MM.1S (cell line): ENCODE measurements at regions not wholly inside any gene's neighbourhood (a gene's known extent, or its start where the extent isn't known, plus 50 kb on each side); places are given as distances from the start of the nearest gene placed in this dataset.

ENCODE experiments used
- DNase-seq: peaks from one replicate; pipeline ENCODE4 v3.0.0-alpha.2; 2015
- H2AFZ ChIP-seq: fragments of 300-600 bp; sonication (generic); 2 replicates; pipeline ENCODE4 v1.6.0; 2016; ENCODE audit warnings: antibody characterized with exemption, low read length
- H3F3A ChIP-seq: fragments of 300-600 bp; sonication (generic); 2 replicates; pipeline ENCODE4 v1.6.1; 2016; ENCODE audit warnings: mild to moderate bottlenecking, antibody characterized with exemption, low read length, moderate library complexity, mixed read lengths; ENCODE audit not compliant: insufficient read depth
- H3K27ac ChIP-seq: fragments of 300-600 bp; sonication (generic); 2 replicates; pipeline ENCODE4 v1.5.1; 2016; ENCODE audit warnings: mild to moderate bottlenecking, low read length
- H3K27me3 ChIP-seq: fragments of 300-600 bp; sonication (generic); replicated peaks from 2 replicates; pipeline ENCODE4 v1.6.0; 2016; ENCODE audit warnings: low read length; ENCODE audit not compliant: insufficient read depth
- H3K36me3 ChIP-seq: fragments of 300-600 bp; sonication (generic); replicated peaks from 2 replicates; pipeline ENCODE4 v1.6.1; 2016; ENCODE audit warnings: mild to moderate bottlenecking, low read length, mixed read lengths; ENCODE audit not compliant: insufficient read depth
- H3K4me1 ChIP-seq: fragments of 300-600 bp; sonication (generic); 2 replicates; pipeline ENCODE4 v1.6.1; 2016; ENCODE audit warnings: low read length, mixed read lengths
- H3K4me2 ChIP-seq: fragments of 300-600 bp; sonication (generic); 2 replicates; pipeline ENCODE4 v1.6.0; 2016; ENCODE audit warnings: low read depth, low read length
- H3K4me3 ChIP-seq: fragments of 300-600 bp; sonication (generic); 2 replicates; pipeline ENCODE4 v1.5.1; 2016; ENCODE audit warnings: low read length, mixed read lengths
- H3K79me2 ChIP-seq: fragments of 300-600 bp; sonication (generic); 2 replicates; pipeline ENCODE4 v1.6.1; 2016; ENCODE audit warnings: mixed run types, low read length, mixed read lengths
- H3K9ac ChIP-seq: fragments of 300-600 bp; sonication (generic); 2 replicates; pipeline ENCODE4 v1.6.1; 2016; ENCODE audit warnings: low read length, mixed read lengths
- H3K9me2 ChIP-seq: fragments of 300-600 bp; sonication (generic); replicated peaks from 2 replicates; pipeline ENCODE4 v1.6.1; 2016; ENCODE audit warnings: mild to moderate bottlenecking, low read length, mixed read lengths; ENCODE audit not compliant: insufficient read depth
- H3K9me3 ChIP-seq: fragments of 300-600 bp; sonication (generic); replicated peaks from 2 replicates; pipeline ENCODE4 v1.6.1; 2016; ENCODE audit warnings: mild to moderate bottlenecking, low read length, mixed read lengths; ENCODE audit not compliant: insufficient read depth
- H4K20me1 ChIP-seq: fragments of 300-600 bp; sonication (generic); 2 replicates; pipeline ENCODE4 v1.6.1; 2016; ENCODE audit warnings: mild to moderate bottlenecking, low read length, moderate library complexity, mixed read lengths; ENCODE audit not compliant: insufficient read depth
- EZH2 ChIP-seq: fragments of 300-600 bp; sonication (generic); optimal IDR thresholded peaks from 2 replicates; pipeline ENCODE3; 2017; ENCODE audit warnings: low read depth, mild to moderate bottlenecking, antibody characterized with exemption, low read length, mixed read lengths
- EZH2phosphoT487 ChIP-seq: fragments of 300-600 bp; sonication (generic); IDR thresholded peaks from 2 replicates; pipeline ENCODE4 v1.6.1; 2018; ENCODE audit warnings: antibody characterized with exemption, low read length
- TF ChIP-seq, protein P1 (sequence below): fragments of 300-600 bp; sonication (generic); IDR thresholded peaks from 2 replicates; pipeline ENCODE4 v1.5.1; 2016; ENCODE audit warnings: antibody characterized with exemption, low read length, mixed read lengths

DNA sequence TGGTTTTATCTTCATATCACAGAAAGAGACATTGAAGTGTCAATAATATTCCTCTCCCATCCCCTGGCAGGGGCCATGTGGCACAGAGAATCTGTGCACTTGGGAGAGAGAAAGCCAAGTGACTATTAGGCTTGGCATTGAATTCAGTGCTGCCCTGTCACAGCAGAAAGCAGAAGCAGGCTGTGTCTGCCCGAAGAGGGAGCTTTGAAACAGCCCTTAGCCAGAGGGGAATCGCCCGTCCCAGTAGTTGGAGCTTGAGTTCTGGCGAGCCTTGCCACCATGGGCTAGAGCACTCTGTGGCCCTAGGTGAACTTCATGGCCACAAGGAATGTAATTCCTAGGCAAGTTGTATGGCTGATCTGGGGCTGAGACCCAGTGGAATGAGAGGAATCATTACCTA lies 282.5 kb upstream of the PCDH10 start:
- H4K20me1 ChIP-seq, result no peaks in the 10 kb centered on the region
- no peaks in the 10 kb centered on the region for H3K27me3 ChIP-seq
- H3K9me2 ChIP-seq, result no peaks in the 10 kb centered on the region
- H3K9ac ChIP-seq, result no peak overlapping the region
- H3K79me2 ChIP-seq, result no peaks in the 10 kb centered on the region
- H3K4me3 ChIP-seq, result no peak overlapping the region
- H3K9me3 ChIP-seq, result no peaks in the 10 kb centered on the region
- H3K36me3 ChIP-seq, result no peaks in the 10 kb centered on the region
- H3K27ac ChIP-seq, result no peak overlapping the region
- H2AFZ ChIP-seq, result no peak overlapping the region
- no peaks in the 10 kb centered on the region for H3K4me1 ChIP-seq
- no peak overlapping the region for H3K4me2 ChIP-seq
- no peaks in the 10 kb centered on the region for H3F3A ChIP-seq
- TF ChIP-seq EZH2phosphoT487 (no peak), EZH2 (no peak)
- TF ChIP-seq, protein P1, sequence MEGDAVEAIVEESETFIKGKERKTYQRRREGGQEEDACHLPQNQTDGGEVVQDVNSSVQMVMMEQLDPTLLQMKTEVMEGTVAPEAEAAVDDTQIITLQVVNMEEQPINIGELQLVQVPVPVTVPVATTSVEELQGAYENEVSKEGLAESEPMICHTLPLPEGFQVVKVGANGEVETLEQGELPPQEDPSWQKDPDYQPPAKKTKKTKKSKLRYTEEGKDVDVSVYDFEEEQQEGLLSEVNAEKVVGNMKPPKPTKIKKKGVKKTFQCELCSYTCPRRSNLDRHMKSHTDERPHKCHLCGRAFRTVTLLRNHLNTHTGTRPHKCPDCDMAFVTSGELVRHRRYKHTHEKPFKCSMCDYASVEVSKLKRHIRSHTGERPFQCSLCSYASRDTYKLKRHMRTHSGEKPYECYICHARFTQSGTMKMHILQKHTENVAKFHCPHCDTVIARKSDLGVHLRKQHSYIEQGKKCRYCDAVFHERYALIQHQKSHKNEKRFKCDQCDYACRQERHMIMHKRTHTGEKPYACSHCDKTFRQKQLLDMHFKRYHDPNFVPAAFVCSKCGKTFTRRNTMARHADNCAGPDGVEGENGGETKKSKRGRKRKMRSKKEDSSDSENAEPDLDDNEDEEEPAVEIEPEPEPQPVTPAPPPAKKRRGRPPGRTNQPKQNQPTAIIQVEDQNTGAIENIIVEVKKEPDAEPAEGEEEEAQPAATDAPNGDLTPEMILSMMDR, result no peak
- no peak for DNase-seq

DNA sequence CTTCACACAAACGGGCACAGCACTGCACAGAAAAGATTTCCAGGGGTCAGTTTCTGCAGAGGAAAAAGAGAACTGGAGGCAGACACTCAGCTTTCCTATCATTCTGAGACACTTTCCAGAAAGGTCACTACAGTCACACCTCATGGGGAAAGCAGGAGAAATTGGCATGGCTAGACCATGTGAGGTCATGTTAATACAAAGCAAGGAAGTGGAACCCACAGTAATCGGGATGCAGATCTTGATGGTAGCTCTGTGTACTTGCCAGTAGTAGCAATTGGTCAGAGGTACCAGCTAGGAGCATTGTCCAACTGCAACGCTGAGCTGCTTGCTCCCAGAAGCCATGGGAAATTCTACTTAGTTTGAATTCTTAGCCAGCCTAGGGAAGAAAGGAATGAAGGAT lies 255.3 kb upstream of the PCDH10 start:
- no peaks in the 10 kb centered on the region for H3K79me2 ChIP-seq
- H3K27me3 ChIP-seq, result no peaks in the 10 kb centered on the region
- H3K4me2 ChIP-seq, result no peak overlapping the region
- no peaks in the 10 kb centered on the region for H3K4me1 ChIP-seq
- H3K36me3 ChIP-seq, result no peaks in the 10 kb centered on the region
- H2AFZ ChIP-seq, result no peak overlapping the region
- no peaks in the 10 kb centered on the region for H3K9me3 ChIP-seq
- no peak overlapping the region for H3K4me3 ChIP-seq
- TF ChIP-seq EZH2phosphoT487 (no peak), EZH2 (no peak)
- TF ChIP-seq, protein P1, result no peak
- no peak overlapping the region for H3K27ac ChIP-seq
- no peak overlapping the region for H3K9ac ChIP-seq
- H4K20me1 ChIP-seq, result no peaks in the 10 kb centered on the region
- no peak for DNase-seq
- H3K9me2 ChIP-seq, result no peaks in the 10 kb centered on the region
- H3F3A ChIP-seq, result no peaks in the 10 kb centered on the region

DNA sequence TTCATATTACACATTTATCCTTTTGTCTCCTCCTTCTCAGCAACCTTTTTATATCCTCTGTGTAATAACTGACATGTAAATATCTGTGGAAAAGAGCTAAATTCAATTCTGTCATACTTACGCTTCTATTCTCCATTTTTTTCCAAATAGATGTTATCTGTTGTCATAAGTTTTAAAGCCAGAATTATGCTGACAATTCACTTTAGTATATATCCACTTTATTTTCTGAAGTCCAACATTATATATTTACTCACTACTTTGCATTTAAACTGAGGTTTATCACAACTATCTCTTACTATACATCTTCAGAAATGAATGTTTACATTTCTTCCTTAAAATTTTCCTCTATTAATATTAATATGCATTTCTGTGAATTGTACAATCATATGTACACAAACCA lies 247.9 kb upstream of the PCDH10 start:
- no peak overlapping the region for H3K4me3 ChIP-seq
- no peaks in the 10 kb centered on the region for H3K27me3 ChIP-seq
- TF ChIP-seq EZH2 (no peak), EZH2phosphoT487 (no peak)
- TF ChIP-seq, protein P1, result no peak
- H3F3A ChIP-seq, result no peaks in the 10 kb centered on the region
- no peaks in the 10 kb centered on the region for H3K4me1 ChIP-seq
- no peak overlapping the region for H2AFZ ChIP-seq
- no peaks in the 10 kb centered on the region for H3K79me2 ChIP-seq
- DNase-seq, result no peak
- no peak overlapping the region for H3K4me2 ChIP-seq
- no peaks in the 10 kb centered on the region for H4K20me1 ChIP-seq
- no peak overlapping the region for H3K9ac ChIP-seq
- no peaks in the 10 kb centered on the region for H3K36me3 ChIP-seq
- no peaks in the 10 kb centered on the region for H3K9me3 ChIP-seq
- no peak overlapping the region for H3K27ac ChIP-seq
- no peaks in the 10 kb centered on the region for H3K9me2 ChIP-seq
